ENCODE measurements at regions not wholly inside any gene's neighbourhood (a gene's known extent, or its start where the extent isn't known, plus 50 kb on each side); places are given as distances from the start of the nearest gene placed in this dataset.

- TF ChIP-seq, protein P1, sequence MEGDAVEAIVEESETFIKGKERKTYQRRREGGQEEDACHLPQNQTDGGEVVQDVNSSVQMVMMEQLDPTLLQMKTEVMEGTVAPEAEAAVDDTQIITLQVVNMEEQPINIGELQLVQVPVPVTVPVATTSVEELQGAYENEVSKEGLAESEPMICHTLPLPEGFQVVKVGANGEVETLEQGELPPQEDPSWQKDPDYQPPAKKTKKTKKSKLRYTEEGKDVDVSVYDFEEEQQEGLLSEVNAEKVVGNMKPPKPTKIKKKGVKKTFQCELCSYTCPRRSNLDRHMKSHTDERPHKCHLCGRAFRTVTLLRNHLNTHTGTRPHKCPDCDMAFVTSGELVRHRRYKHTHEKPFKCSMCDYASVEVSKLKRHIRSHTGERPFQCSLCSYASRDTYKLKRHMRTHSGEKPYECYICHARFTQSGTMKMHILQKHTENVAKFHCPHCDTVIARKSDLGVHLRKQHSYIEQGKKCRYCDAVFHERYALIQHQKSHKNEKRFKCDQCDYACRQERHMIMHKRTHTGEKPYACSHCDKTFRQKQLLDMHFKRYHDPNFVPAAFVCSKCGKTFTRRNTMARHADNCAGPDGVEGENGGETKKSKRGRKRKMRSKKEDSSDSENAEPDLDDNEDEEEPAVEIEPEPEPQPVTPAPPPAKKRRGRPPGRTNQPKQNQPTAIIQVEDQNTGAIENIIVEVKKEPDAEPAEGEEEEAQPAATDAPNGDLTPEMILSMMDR (IDR thresholded peaks at IDR 0.05) = no peak
- TF ChIP-seq POLR2A (IDR thresholded peaks at IDR 0.05) (no peak), POLR2AphosphoS5 (IDR thresholded peaks at IDR 0.05) (no peak)
- no peaks in the 10 kb centered on the region for H3K36me3 ChIP-seq
- intact Hi-C loops (cut with DNase I; ENCODE audit: low total_unique reads) = no loop called here
Measured at GRCh38 chr5:52449516-52449915, 338.2 kb upstream of the ITGA1 start.

GRCh38 chr5:52452098-52452497, 335.6 kb upstream of the ITGA1 start:
- H3K4me1 ChIP-seq = no peaks in the 10 kb centered on the region
- H3K4me3 ChIP-seq = no peak overlapping the region
- H3K27me3 ChIP-seq = no peaks in the 10 kb centered on the region
- DNase-seq (ENCODE audit: low spot score in 2 of 2) = no peak
- no peaks in the 10 kb centered on the region for H3K36me3 ChIP-seq
- no peaks in the 10 kb centered on the region for H3K9me3 ChIP-seq
- TF ChIP-seq, protein P1 (IDR thresholded peaks at IDR 0.05) = no peak
- TF ChIP-seq POLR2A (IDR thresholded peaks at IDR 0.05) (no peak), POLR2AphosphoS5 (IDR thresholded peaks at IDR 0.05) (no peak)
- no peak overlapping the region for H3K27ac ChIP-seq
- intact Hi-C loops (cut with DNase I; ENCODE audit: low total_unique reads) = no loop called here

More at GRCh38 chr5:52449516-52449915, 338.2 kb upstream of the ITGA1 start:
- no peak overlapping the region for H3K27ac ChIP-seq
- no peaks in the 10 kb centered on the region for H3K9me3 ChIP-seq
- H3K27me3 ChIP-seq = no peaks in the 10 kb centered on the region
- no peaks in the 10 kb centered on the region for H3K4me1 ChIP-seq
- no peak for DNase-seq (ENCODE audit: low spot score in 2 of 2)
- H3K4me3 ChIP-seq = no peak overlapping the region

DNA sequence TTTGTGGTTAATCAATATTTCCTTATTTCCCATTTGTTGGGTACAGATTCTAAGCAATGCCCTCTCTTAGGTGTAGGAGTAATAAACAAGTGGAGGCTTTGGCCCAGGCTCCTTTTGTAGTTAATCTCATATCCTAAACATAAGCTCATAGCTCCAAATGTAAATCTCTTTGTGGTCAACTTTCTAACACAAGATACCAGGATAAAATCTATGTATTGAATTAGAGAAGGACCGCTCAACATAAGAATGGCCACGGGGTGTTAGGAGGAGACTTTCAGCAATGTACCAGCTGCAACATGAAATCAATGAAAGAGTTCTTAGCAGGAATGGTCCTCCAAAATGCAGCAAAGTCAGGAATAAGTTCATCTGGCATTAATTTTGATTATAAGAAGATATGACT, 334.5 kb upstream of the ITGA1 start:
- TF ChIP-seq POLR2A (IDR thresholded peaks at IDR 0.05) (no peak), POLR2AphosphoS5 (IDR thresholded peaks at IDR 0.05) (no peak)
- TF ChIP-seq, protein P1 (IDR thresholded peaks at IDR 0.05) = no peak
- no peak overlapping the region for H3K27ac ChIP-seq
- H3K27me3 ChIP-seq = no peaks in the 10 kb centered on the region
- H3K36me3 ChIP-seq = no peaks in the 10 kb centered on the region
- intact Hi-C loops (cut with DNase I; ENCODE audit: low total_unique reads) = no loop called here
- H3K9me3 ChIP-seq = no peaks in the 10 kb centered on the region
- no peak overlapping the region for H3K4me3 ChIP-seq
- no peaks in the 10 kb centered on the region for H3K4me1 ChIP-seq
- no peak for DNase-seq (ENCODE audit: low spot score in 2 of 2)

- no peak overlapping the region for H3K27ac ChIP-seq
- TF ChIP-seq, protein P1 (IDR thresholded peaks at IDR 0.05) = no peak
- TF ChIP-seq POLR2AphosphoS5 (IDR thresholded peaks at IDR 0.05) (no peak), POLR2A (IDR thresholded peaks at IDR 0.05) (no peak)
- DNase-seq (ENCODE audit: low spot score in 2 of 2) = no peak
- H3K4me1 ChIP-seq = no peaks in the 10 kb centered on the region
- no peaks in the 10 kb centered on the region for H3K9me3 ChIP-seq
- H3K4me3 ChIP-seq = no peak overlapping the region
- no peaks in the 10 kb centered on the region for H3K27me3 ChIP-seq
- no peaks in the 10 kb centered on the region for H3K36me3 ChIP-seq
- intact Hi-C loops (cut with DNase I; ENCODE audit: low total_unique reads) = no loop called here
Measured at GRCh38 chr5:52455920-52456319, 331.8 kb upstream of the ITGA1 start.

DNA sequence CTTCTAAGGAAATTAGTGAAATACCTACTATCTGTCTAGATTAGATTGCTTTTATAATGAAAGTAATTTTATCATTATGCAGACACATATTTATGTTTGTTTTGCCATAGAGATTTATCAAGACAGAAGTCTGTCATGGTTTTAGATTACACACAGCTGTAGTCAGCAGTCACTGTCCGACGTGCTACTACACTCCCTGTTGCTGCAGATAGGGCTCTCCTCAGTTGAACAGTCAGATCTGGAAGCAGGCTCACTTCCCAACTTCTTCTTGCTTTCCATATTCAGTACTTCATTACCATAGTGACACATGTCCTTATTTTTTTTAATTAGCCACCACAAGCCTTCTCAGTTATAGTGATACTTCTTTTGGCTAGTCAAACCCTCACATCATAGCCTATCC, 329.9 kb upstream of the ITGA1 start:
- intact Hi-C loops (cut with DNase I; ENCODE audit: low total_unique reads) = no loop called here
- no peaks in the 10 kb centered on the region for H3K9me3 ChIP-seq
- TF ChIP-seq, protein P1 (IDR thresholded peaks at IDR 0.05) = no peak
- TF ChIP-seq POLR2AphosphoS5 (IDR thresholded peaks at IDR 0.05) (no peak), POLR2A (IDR thresholded peaks at IDR 0.05) (no peak)

More for the DNA sequence above, 329.9 kb upstream of the ITGA1 start:
- no peak overlapping the region for H3K4me3 ChIP-seq
- no peaks in the 10 kb centered on the region for H3K36me3 ChIP-seq
- no peaks in the 10 kb centered on the region for H3K4me1 ChIP-seq
- no peak overlapping the region for H3K27ac ChIP-seq
- no peaks in the 10 kb centered on the region for H3K27me3 ChIP-seq
- DNase-seq (ENCODE audit: low spot score in 2 of 2) = no peak
